IPS-NIHi7 (cell line): ENCODE measurements at regions not wholly inside any gene's neighbourhood (a gene's known extent, or its start where the extent isn't known, plus 50 kb on each side); places are given as distances from the start of the nearest gene placed in this dataset.

Experiments used
- DNase-seq: peaks from one replicate; pipeline ENCODE4 v3.0.0; 2012; ENCODE audit warnings: mixed read lengths; ENCODE audit errors: extremely low spot score

GRCh38 chr2:22887845-22888244 lies 497.1 kb upstream of the KLHL29 start:
- no peak for DNase-seq

GRCh38 chr2:22890132-22890531 lies 494.8 kb upstream of the KLHL29 start:
- DNase-seq = no peak

DNA sequence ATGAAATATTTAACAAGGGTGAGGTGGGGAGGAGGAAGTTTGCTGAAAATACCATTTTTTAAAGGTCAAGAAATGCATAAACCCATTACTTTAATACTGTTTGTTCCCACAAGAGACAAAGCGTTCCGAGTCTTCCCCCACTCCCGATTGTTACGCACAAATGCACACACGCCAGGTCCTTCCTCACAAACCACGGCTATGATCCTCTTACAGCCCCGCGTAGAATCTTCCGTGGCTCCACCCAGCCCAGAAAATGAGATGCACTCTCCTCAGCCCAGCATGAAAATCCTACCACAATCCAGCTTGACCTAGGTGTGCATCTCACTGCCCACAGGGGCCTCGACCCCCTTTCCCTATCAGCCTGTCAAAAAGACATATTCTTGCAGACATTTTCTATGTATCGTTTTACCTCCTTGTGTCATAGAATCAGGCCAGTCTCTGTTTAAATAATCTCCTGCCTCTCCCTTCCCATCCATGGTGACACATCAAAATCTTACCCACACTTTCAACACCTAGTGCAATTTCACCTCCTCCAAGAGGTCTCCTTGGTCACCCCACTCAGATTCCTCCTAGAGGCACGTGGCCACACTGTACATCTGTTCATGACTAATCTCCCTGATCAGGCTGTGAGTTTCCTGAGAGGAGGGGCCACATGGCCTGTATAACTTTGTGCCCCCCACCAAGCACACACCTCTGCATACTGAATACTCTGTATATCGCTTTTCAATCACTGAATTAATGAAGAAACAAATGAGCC lies 491.0 kb upstream of the KLHL29 start:
- DNase-seq = no peak

DNA sequence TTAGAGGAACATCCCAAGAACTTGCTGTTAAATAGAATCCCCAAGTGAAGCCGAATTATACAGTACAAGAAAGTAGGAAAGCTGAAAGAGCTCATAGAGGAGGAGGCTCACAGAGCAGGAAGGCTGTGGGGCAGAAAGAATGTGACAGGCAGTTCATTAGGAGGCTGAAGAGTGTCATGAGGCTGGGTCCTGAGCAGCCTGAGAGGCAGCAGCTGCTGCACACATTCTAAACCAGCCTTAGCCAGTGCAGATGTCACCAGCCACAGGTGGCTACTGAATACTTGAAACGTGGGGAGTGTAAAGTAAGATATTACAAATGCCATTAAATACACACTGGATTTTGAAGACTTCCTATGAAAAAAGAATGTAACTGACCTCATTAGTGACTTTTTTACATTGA lies 490.2 kb upstream of the KLHL29 start:
- DNase-seq = no peak

DNA sequence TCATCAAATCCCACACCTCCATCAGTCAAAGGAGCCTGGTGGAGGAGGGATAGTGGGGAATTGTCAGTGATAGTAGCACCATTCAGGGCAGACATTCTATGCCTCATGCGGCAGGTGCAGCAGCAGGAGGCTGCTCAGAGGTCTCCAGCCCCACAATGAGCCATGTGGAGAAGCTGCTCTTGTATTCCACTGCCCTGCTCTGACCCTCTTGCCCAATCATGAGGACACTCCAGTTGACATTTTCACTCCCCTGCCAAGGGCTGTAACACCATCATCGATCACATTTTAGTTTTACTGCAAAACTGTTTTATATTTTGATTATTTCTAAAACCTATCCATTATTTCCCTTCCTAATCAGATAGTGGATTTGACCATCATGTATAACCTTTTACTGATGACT lies 487.6 kb upstream of the KLHL29 start:
- no peak for DNase-seq

DNA sequence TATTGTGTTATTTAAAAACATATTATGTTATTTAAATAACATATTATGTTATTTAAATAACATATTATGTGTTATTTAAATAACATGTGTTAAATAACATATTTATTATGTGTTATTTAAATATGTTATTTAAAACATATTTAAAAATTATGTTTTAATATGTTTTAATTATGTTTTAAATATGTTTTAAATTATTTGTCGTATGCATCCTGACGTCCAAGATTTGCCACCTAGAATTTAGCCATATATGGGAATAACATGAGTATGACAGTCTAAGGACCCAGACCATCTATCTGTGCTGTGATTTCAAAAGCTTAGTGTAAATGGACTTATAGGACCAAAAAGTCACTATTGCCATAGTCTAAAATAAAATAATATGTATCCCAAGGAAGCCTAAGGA lies 484.3 kb upstream of the KLHL29 start:
- no peak for DNase-seq

GRCh38 chr2:22901471-22902179 lies 483.4 kb upstream of the KLHL29 start:
- DNase-seq = no peak

DNA sequence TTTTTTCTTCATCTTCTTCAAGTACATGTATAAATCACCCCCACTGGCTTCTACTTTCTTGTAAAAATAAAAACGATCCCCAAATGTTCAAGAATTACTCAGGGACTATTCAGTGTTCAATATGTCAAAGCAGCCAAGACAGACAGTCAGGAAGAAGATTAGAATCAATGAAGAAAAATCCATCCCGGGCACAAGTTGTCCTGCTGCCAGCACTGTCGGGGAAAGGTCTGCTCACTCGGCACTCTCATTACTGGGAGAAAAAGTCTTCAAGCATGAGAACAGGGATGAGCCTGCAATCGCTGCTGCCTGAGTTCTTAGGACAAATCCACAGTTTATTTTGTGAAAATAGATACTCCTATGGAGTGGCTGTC lies 482.8 kb upstream of the KLHL29 start:
- no peak for DNase-seq

- DNase-seq = no peak
Measured at GRCh38 chr2:22902662-22903165, 482.3 kb upstream of the KLHL29 start.

GRCh38 chr2:22903616-22904015 lies 481.4 kb upstream of the KLHL29 start:
- no peak for DNase-seq

GRCh38 chr2:22904126-22904684 lies 480.8 kb upstream of the KLHL29 start:
- DNase-seq = peak; percentile 76

DNA sequence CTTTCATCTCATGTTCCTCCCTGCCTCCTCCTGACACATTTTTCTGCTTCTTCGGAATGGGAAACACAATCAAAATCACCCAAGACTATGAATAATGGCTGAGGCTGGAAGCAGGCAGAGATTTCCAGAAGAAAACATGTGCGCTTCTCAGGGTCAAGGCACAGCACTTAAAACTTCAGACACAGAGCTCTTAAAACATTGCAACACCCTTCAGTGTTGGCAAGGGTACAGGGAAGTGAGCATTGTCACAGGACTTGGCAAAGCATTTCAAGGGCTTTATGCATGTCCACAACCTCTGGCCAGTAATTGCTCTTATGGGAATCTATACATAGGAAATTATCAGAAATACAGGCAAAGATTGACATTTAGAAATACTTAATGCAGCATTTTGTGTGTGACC lies 477.6 kb upstream of the KLHL29 start:
- no peak for DNase-seq

GRCh38 chr2:22912398-22912797 lies 472.6 kb upstream of the KLHL29 start:
- no peak for DNase-seq

DNA sequence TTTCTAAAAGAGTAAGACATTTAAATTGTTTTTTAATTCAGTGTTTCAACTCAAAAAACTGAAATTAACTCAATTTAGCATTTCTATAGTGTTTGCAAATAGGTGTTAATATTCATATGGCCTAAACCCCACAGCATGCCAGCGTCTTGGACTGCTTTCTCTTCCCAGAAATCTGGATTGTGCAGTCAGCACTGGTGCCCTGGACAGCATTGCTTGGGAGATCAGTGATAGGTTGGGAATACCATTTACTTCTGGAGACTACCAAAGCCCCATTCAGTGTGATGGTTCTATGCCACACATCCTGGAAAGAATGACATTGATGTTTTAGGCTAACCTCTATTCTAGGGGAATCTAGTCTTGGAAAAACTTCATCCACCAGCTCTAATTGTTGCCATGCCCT lies 455.0 kb upstream of the KLHL29 start:
- DNase-seq = no peak

GRCh38 chr2:22930781-22931180 lies 454.2 kb upstream of the KLHL29 start:
- DNase-seq = no peak

GRCh38 chr2:22932288-22932687 lies 452.7 kb upstream of the KLHL29 start:
- DNase-seq = no peak

- no peak for DNase-seq
Measured at GRCh38 chr2:22934747-22935146, 450.2 kb upstream of the KLHL29 start.

DNA sequence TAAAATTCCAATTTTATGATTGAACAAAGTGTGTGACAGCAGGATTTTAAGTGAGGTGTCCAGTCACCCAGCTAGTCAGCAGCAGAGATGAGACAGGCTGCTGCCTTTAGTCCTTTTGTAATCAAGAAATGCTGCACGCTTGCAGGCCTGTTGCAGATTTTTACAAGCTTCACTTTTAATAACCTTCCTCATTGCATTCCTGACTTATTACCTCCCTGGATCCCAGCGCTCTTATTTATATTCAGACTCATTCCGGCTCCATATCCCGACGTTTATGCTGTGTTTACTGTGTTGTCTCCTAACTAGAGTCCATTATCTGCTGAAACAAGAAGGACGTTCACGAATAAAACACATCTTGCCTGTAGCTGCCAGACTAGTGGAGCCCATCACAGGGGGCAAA lies 442.5 kb upstream of the KLHL29 start:
- no peak for DNase-seq

- DNase-seq = no peak
Measured at GRCh38 chr2:22944143-22944542, 440.8 kb upstream of the KLHL29 start.

DNA sequence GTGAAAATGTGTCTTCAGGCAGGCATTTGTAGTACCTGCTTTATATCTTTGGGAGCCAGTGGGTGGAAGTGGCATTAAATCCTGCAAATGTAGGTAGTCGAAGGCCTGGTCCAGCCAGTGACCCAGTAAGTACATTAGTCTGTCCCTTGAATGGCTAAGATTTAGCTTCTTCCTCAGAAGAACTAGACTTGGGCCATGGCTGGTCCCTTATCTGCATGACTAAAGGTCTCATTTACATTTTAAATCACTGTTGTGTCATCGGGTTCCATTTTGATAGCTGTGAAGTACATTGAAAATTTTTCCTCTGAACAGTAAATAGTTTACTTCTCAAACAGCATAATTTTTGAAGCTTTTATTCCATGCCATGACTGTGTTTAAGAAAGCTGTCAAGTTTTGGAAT lies 438.4 kb upstream of the KLHL29 start:
- DNase-seq = no peak

DNA sequence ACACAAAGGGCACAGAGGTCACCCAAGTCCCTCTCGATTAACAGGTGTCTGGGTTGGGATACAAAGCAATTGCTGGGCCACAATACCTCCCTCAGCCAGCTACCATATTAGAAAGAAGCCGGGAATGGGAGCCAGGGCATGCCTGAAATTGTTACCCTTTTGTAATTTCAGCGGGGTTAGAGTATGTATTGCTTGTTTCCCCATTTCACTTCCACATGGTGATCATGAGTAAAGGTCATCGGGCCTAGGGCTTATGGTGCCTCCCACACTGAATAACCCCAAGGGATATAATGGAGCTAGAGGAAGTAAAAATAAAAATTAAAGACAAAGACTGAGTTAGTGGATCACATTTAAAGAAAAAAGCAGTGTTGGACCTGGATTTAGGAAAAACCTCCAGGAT lies 437.2 kb upstream of the KLHL29 start:
- no peak for DNase-seq

- no peak for DNase-seq
Measured at GRCh38 chr2:22950431-22950830, 434.5 kb upstream of the KLHL29 start.

GRCh38 chr2:22952656-22953225 lies 432.2 kb upstream of the KLHL29 start:
- DNase-seq = no peak
